Testis (tissue), 2 donors: ENCODE measurements at regions not wholly inside any gene's neighbourhood (a gene's known extent, or its start where the extent isn't known, plus 50 kb on each side); places are given as distances from the start of the nearest gene placed in this dataset.

ENCODE experiments used
- POLR2A ChIP-seq: fragments of 450-650 bp; IDR thresholded peaks from one replicate; pipeline ENCODE4 v1.6.1; 2017; ENCODE audit warnings: antibody characterized with exemption, mild to moderate bottlenecking, moderate library complexity
- TF ChIP-seq, protein P1 (sequence below), 3 experiments: fragments of 450-650 bp in 2 of 3; fragments of 200-600 bp in 1 of 3; sonication (generic) in 1 of 3; IDR thresholded peaks; one replicate each; pipeline ENCODE4 v1.5.1; 2016 to 2019; ENCODE audit warnings: antibody characterized with exemption in 3 of 3, mild to moderate bottlenecking in 2 of 3, moderate library complexity in 1 of 3

DNA sequence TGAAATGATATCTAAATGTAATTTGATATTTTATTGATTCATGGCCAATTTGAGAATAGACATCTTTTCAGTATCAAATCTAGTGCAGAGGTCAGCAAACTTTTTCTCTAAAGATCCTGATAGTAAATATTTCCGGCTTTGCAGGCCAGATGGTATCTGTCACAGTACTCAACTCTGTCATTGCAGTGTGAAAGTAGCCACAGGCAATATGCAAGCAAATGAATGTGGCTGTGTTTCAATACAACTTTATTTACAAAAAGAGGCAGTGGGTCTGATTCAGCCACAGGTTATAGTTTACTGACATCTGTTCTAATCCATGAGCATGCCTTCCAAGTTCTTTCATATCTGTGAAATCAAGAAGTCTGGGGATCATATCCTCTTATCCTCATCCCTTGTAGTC, 221.2 kb downstream of the PRDM2 start:
- TF ChIP-seq, protein P1, sequence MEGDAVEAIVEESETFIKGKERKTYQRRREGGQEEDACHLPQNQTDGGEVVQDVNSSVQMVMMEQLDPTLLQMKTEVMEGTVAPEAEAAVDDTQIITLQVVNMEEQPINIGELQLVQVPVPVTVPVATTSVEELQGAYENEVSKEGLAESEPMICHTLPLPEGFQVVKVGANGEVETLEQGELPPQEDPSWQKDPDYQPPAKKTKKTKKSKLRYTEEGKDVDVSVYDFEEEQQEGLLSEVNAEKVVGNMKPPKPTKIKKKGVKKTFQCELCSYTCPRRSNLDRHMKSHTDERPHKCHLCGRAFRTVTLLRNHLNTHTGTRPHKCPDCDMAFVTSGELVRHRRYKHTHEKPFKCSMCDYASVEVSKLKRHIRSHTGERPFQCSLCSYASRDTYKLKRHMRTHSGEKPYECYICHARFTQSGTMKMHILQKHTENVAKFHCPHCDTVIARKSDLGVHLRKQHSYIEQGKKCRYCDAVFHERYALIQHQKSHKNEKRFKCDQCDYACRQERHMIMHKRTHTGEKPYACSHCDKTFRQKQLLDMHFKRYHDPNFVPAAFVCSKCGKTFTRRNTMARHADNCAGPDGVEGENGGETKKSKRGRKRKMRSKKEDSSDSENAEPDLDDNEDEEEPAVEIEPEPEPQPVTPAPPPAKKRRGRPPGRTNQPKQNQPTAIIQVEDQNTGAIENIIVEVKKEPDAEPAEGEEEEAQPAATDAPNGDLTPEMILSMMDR (IDR thresholded peaks at IDR 0.05) = no peak
- no peak for TF ChIP-seq POLR2A
